Common myeloid progenitor, CD34-positive (primary cell): ENCODE measurements at regions not wholly inside any gene's neighbourhood (a gene's known extent, or its start where the extent isn't known, plus 50 kb on each side); places are given as distances from the start of the nearest gene placed in this dataset.
"Not testable (repeated sequence)": the region's sequence is repeated elsewhere in the genome, so short reads cannot be mapped to it uniquely, and the experiment has no call there.

Experiments used
- CTCF ChIA-PET: fragments of 350-600 bp; sonication (Branson Sonifier 250); formaldehyde crosslinking; loops from one replicate; lab custom pipeline; 2021; ENCODE audit warnings: antibody characterized with exemption; lab: Charles Lee
- POLR2A ChIA-PET: fragments of 350-600 bp; sonication (Branson Sonifier 250); formaldehyde crosslinking; loops from one replicate; lab custom pipeline; 2021; ENCODE audit warnings: antibody characterized with exemption; lab: Charles Lee
- DNase-seq, 3 donors: peaks; one replicate each; pipeline versions ENCODE4 v3.0.0 to v3.0.0-alpha.2; 2013
- H3K27ac ChIP-seq, 2 experiments: 1 replicate in 1 of 2; 2 replicates in 1 of 2; pipeline ENCODE4 v1.7.0; 2013; ENCODE audit warnings: inconsistent platforms in 2 of 2, low read length in 2 of 2, mild to moderate bottlenecking in 2 of 2, low read depth in 1 of 2, moderate library complexity in 1 of 2; ENCODE audit not compliant: severe bottlenecking in 2 of 2, insufficient read depth in 1 of 2, poor library complexity in 1 of 2
- H3K27me3 ChIP-seq, 5 experiments: replicated peaks in 2 of 5; 1 replicate in 3 of 5; 2 replicates in 2 of 5; pipeline versions ENCODE4 v1.6.1 to v1.7.0; 2013; ENCODE audit warnings: low read length in 4 of 5, mild to moderate bottlenecking in 2 of 5, moderate library complexity in 2 of 5, inconsistent platforms in 1 of 5; ENCODE audit not compliant: insufficient read depth in 5 of 5, control insufficient read depth in 4 of 5
- H3K36me3 ChIP-seq, 4 experiments: 1 replicate in 2 of 4; 2 replicates in 2 of 4; pipeline versions ENCODE4 v1.6.1 to v1.7.0; 2013; ENCODE audit warnings: low read length in 3 of 4, control low read depth in 1 of 4, mild to moderate bottlenecking in 1 of 4; ENCODE audit not compliant: control insufficient read depth in 4 of 4, insufficient read depth in 4 of 4
- H3K4me1 ChIP-seq, 4 experiments: 1 replicate in 3 of 4; 2 replicates in 1 of 4; pipeline versions ENCODE4 v1.6.1 to v1.7.1; 2013; ENCODE audit warnings: low read length in 3 of 4, mild to moderate bottlenecking in 3 of 4, control low read depth in 1 of 4, inconsistent platforms in 1 of 4, moderate library complexity in 1 of 4; ENCODE audit not compliant: control insufficient read depth in 4 of 4, insufficient read depth in 4 of 4; ENCODE audit errors: control extremely low read depth in 1 of 4
- H3K4me3 ChIP-seq, 7 experiments: 1 replicate in 4 of 7; 2 replicates in 3 of 7; pipeline versions ENCODE4 v1.5.1 to v1.7.0; 2013; ENCODE audit warnings: mild to moderate bottlenecking in 7 of 7, low read length in 6 of 7, moderate library complexity in 6 of 7, inconsistent platforms in 2 of 7, low read depth in 2 of 7, control low read depth in 1 of 7; ENCODE audit not compliant: insufficient read depth in 4 of 7, control insufficient read depth in 1 of 7; ENCODE audit errors: extremely low read depth in 1 of 7
- H3K9me3 ChIP-seq, 5 experiments: 1 replicate in 4 of 5; 2 replicates in 1 of 5; pipeline versions ENCODE4 v1.6.1 to v1.7.1; 2013; ENCODE audit warnings: low read length in 4 of 5, mild to moderate bottlenecking in 2 of 5, inconsistent platforms in 1 of 5, low read depth in 1 of 5, moderate library complexity in 1 of 5; ENCODE audit not compliant: control insufficient read depth in 4 of 5, insufficient read depth in 2 of 5; ENCODE audit errors: control extremely low read depth in 1 of 5
- WGBS: methylation state at CpG from one replicate; pipeline ENCODE4 v1.1.5; 2013; ENCODE audit not compliant: insufficient coverage; 5-methylcytosine and 5-hydroxymethylcytosine counted together

- H3K4me1 ChIP-seq: peaks cover 3 to 8% (median 5%) of the 10 kb centered on the region in 4 experiments
- peaks cover 0 to 16% (median 0%) of the 10 kb centered on the region in 5 experiments for H3K9me3 ChIP-seq
- ChIA-PET POLR2A (no interaction called here), CTCF (no interaction called here)
- no peaks in the 10 kb centered on the region for H3K36me3 ChIP-seq
- no peak overlapping the region for H3K4me3 ChIP-seq
- H3K27ac ChIP-seq: no peak overlapping the region
- H3K27me3 ChIP-seq: no peaks in the 10 kb centered on the region
- no peak for DNase-seq
Measured at GRCh38 chr5:162274679-162275078, 207.1 kb downstream of the GABRG2 start.

- WGBS: 100% methylated on average over 2 of the region's 4 CpGs
- H3K36me3 ChIP-seq, H3K27ac ChIP-seq, H3K4me1 ChIP-seq, POLR2A ChIA-PET, H3K27me3 ChIP-seq, DNase-seq, CTCF ChIA-PET, H3K4me3 ChIP-seq: not testable (repeated sequence)
- H3K9me3 ChIP-seq: peaks cover 0 to 16% (median 0%) of the 10 kb centered on the region in 5 experiments
Measured at GRCh38 chr5:162275387-162275786, 207.8 kb downstream of the GABRG2 start.

GRCh38 chr5:162282191-162282590 is 214.6 kb downstream of the GABRG2 start:
- Histone ChIP-seq H3K36me3 (no peaks in the 10 kb centered on the region), H3K9me3 (no peaks in the 10 kb centered on the region), H3K27ac (no peak overlapping the region), H3K27me3 (no peaks in the 10 kb centered on the region), H3K4me3 (no peak overlapping the region), H3K4me1 (no peaks in the 10 kb centered on the region)
- DNase-seq: no peak
- CTCF ChIA-PET: no interaction called here
- 100% methylated on average over 1 of the region's 1 CpG for WGBS
- POLR2A ChIA-PET: no interaction called here

DNA sequence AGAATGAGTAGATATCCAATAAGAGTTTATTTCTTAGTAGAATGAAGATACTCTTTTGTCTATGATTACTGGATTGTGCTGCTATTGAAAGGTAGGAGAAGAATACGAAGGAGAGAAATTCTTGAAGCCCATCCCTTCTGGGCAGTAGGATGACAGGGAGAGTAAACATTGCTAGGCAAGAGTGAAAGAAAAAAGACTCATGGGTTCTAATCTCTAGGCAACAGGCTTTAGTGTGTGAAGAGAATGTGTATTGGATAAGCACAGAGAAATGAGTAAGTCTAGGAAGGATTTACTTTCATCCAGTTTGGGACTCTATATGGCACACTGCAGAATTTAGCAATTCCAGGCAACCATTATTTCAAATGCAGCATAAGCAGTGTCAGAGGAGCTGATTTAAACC is 216.0 kb downstream of the GABRG2 start:
- no peak for DNase-seq
- H3K36me3 ChIP-seq: no peaks in the 10 kb centered on the region
- H3K27ac ChIP-seq: no peak overlapping the region
- H3K4me1 ChIP-seq: peaks cover 0 to 5% (median 0%) of the 10 kb centered on the region in 4 experiments
- ChIA-PET POLR2A (no interaction called here), CTCF (no interaction called here)
- H3K4me3 ChIP-seq: no peak overlapping the region
- WGBS: 14% methylated on average over 1 of the region's 1 CpG
- no peaks in the 10 kb centered on the region for H3K27me3 ChIP-seq
- no peaks in the 10 kb centered on the region for H3K9me3 ChIP-seq

GRCh38 chr5:162288647-162289296 is 221.2 kb downstream of the GABRG2 start:
- ChIA-PET CTCF (no interaction called here), POLR2A (no interaction called here)
- no peak overlapping the region for H3K4me3 ChIP-seq
- no peaks in the 10 kb centered on the region for H3K27me3 ChIP-seq
- no peaks in the 10 kb centered on the region for H3K36me3 ChIP-seq
- peaks cover 0 to 5% (median 0%) of the 10 kb centered on the region in 4 experiments for H3K4me1 ChIP-seq
- no peak overlapping the region for H3K27ac ChIP-seq
- WGBS: 78% methylated on average over 3 of the region's 4 CpGs
- DNase-seq: no peak
- H3K9me3 ChIP-seq: no peaks in the 10 kb centered on the region

- Histone ChIP-seq H3K4me3 (no peak overlapping the region), H3K27ac (no peak overlapping the region), H3K4me1 (peaks cover 0 to 5% (median 0%) of the 10 kb centered on the region in 4 experiments), H3K9me3 (no peaks in the 10 kb centered on the region), H3K36me3 (no peaks in the 10 kb centered on the region), H3K27me3 (no peaks in the 10 kb centered on the region)
- POLR2A ChIA-PET: no interaction called here
- no CpG with 5 or more reads among the region's 2 CpGs for WGBS
- DNase-seq: no peak
- CTCF ChIA-PET: interaction anchor here (0.6 kb wide), 1 partner anchor 672 kb away, joined by 3 read pairs; no protein-coding TSS in a partner anchor
Measured at GRCh38 chr5:162289489-162289888, 221.9 kb downstream of the GABRG2 start.

DNA sequence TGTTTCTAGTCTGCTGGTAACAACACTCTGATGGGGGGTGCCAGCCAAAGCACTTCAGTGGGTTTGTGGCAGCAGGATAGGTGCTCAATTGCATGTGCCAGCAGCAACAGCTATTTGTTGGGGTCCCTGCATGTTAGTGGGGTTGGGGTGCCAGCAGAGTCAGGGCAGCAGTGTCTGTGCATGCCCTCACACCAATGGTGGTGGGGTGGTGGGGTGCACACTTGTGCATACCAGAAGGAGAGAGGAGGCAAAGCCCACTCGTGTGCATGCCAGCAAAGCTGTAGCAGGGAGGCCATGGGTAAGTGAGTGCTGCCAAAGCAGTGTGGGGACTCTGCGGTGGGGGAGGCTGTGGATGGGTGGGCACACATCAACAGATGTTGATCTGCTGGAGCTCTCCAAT is 232.2 kb downstream of the GABRG2 start:
- DNase-seq: no peak
- Histone ChIP-seq H3K27me3 (peaks cover 0 to 1% (median 0%) of the 10 kb centered on the region in 5 experiments), H3K36me3 (no peaks in the 10 kb centered on the region), H3K4me1 (no peaks in the 10 kb centered on the region), H3K27ac (no peak overlapping the region), H3K9me3 (peaks cover 0 to 8% (median 1%) of the 10 kb centered on the region in 5 experiments), H3K4me3 (no peak overlapping the region)
- 100% methylated on average over 2 of the region's 2 CpGs for WGBS
- POLR2A ChIA-PET: no interaction called here
- CTCF ChIA-PET: interaction anchor here (1.0 kb wide), 1 partner anchor 52 kb away, joined by 3 read pairs; no protein-coding TSS in a partner anchor
